Ovary (tissue), 1 donor: ENCODE measurements at regions not wholly inside any gene's neighbourhood (a gene's known extent, or its start where the extent isn't known, plus 50 kb on each side); places are given as distances from the start of the nearest gene placed in this dataset.

Source experiments
- EP300 ChIP-seq: sonication (generic); formaldehyde crosslinking; IDR thresholded peaks from one replicate; pipeline ENCODE4 v1.6.1; 2017; ENCODE audit warnings: antibody characterized with exemption
- POLR2A ChIP-seq: fragments of 450-650 bp; IDR thresholded peaks from one replicate; pipeline ENCODE4 v1.6.1; 2017; ENCODE audit warnings: antibody characterized with exemption, mild to moderate bottlenecking, moderate library complexity

GRCh38 chr10:59096631-59097030, 79.8 kb upstream of the PHYHIPL start:
- TF ChIP-seq EP300: no peak
- no peak for TF ChIP-seq POLR2A
